ENCODE measurements at regions not wholly inside any gene's neighbourhood (a gene's known extent, or its start where the extent isn't known, plus 50 kb on each side); places are given as distances from the start of the nearest gene placed in this dataset.
A peak's percentile ranks its signal among the peaks of the same experiment; 100 is the strongest.

DNA sequence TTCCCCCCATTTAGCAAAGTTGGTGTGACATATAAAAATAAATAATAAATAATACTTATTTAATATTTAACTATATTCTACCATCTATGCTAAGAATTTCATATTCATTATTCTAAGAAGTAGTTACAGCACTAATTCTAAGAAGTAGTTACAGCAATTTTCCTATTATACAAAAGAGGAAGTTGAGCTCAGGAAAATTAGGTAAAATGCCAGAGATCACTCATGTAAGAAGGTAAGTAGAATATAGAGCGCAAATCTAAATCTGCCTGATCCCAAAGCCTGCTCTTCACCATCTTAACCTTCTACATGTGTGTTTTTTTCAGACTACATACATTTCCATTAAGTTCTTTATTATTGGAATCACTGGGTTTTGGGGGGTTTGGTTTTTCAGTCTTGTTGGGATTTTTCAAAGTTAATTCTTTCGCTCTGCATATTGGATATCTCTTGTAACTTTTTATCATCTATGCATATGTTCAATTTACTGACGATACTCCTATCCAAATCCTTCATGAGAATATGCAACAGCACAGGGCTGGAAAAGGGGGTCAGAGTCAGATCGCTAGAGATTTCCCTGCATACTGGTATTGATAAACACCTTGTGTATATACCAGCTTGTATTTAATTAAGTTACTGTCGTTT, 852.1 kb downstream of the MAT2B start:
- no peak for DNase-seq (ENCODE audit: low read depth)
- TF ChIP-seq, protein P1, sequence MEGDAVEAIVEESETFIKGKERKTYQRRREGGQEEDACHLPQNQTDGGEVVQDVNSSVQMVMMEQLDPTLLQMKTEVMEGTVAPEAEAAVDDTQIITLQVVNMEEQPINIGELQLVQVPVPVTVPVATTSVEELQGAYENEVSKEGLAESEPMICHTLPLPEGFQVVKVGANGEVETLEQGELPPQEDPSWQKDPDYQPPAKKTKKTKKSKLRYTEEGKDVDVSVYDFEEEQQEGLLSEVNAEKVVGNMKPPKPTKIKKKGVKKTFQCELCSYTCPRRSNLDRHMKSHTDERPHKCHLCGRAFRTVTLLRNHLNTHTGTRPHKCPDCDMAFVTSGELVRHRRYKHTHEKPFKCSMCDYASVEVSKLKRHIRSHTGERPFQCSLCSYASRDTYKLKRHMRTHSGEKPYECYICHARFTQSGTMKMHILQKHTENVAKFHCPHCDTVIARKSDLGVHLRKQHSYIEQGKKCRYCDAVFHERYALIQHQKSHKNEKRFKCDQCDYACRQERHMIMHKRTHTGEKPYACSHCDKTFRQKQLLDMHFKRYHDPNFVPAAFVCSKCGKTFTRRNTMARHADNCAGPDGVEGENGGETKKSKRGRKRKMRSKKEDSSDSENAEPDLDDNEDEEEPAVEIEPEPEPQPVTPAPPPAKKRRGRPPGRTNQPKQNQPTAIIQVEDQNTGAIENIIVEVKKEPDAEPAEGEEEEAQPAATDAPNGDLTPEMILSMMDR (conservative IDR thresholded peaks at IDR 0.05; ENCODE audit: low read depth, low read length): no peak
- H3K4me3 ChIP-seq (ENCODE audit: low read length): no peak overlapping the region

DNA sequence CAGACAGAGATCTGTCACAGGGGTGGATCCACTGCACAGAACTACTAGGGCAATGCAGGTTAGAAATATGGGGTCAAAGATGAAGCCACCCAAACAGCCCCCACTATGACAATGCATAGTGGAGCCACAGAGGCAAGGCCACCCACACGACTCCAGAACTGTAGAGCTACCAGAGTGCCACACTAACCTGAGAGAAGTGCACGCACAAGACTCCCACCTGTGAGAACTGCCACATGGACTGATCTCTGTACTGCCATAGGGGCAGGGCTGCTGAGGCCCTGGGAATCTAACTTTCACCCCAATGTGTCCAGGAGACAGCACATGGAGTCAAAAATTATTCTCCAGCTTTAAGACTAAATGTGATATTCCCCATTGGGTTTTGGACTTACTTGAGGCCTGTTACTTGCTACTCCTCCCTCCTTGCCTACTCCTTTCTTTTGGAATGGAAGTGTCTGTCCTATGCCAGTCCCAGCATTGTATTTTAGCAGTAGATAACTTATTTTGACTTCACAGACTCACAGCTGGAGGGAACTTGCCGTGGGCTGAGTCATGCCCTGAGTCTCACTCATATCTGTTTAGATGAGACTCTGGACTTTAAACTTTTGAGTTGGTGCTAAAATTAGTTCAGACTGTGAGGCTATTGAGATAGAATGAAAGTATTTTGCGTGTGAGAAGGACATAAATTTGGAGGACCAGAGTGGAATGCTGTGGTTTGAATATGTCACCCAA, 853.3 kb downstream of the MAT2B start:
- DNase-seq (ENCODE audit: low read depth): no peak
- TF ChIP-seq, protein P1 (conservative IDR thresholded peaks at IDR 0.05; ENCODE audit: low read depth, low read length): no peak
- H3K4me3 ChIP-seq (ENCODE audit: low read length): no peak overlapping the region

DNA sequence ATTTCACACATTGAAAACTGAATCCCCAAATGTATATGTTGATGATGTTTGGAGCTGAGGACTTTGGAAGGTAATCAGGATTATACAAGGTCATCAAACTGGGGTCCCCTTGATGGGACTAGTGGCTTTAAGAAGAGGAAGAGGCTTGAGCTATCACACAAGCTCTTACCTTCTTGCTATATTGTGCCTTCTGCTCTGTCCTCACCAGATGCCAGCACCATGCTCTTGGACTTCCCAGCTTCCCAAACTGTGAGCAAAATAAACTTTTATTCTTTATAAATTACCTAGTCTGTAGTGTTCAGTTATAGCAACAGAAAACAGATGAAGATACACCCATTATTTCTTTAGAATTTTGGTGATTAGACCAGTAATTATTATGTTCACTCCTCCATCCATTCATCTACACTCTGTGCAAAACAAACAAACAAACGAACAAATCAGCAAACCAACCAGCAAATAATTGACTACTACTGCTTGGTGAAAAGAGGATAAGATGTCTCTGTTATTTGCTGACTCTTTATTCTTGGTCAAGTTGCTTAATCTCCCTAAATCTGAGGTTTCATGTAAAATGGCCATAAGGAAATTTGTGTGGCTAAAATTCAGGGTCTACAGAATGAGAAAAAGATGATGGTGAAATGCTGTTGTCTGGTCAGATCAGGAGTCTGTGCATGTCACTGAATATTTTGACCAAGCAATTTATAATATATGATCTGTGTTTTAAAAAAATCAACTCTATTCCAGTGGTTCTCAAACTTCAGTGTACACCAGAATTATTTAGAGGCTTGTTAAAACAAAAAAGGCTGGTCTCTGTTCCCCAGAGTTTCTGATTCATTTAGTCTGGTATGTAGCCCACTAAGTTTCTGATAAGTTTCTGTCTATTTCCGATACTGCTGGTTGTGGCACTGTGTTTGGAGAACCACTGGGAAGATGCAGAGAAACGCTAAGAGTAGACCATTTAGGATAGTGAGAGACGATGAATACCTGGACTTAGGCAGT, 854.1 kb downstream of the MAT2B start:
- no peak for DNase-seq (ENCODE audit: low read depth)
- TF ChIP-seq, protein P1 (conservative IDR thresholded peaks at IDR 0.05; ENCODE audit: low read depth, low read length): no peak
- no peak overlapping the region for H3K4me3 ChIP-seq (ENCODE audit: low read length)

DNA sequence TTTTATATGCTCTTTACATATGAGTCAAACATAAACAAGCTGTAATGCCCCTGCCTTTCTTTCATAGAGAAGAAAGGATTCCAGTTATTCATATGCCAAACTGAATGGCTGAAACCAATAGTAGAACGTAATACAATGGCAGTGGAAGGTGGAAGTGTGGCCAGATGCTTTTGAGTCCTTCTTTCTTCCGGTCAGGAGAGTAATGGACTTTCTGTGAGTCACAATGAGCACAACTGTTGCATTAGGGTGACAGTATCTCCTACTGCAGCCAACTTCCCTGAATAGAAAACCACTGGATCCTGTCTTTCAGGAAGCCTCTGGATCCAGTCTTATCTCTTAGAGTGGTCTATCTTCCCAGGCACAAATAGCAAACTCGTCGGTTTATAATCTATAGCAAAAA, 855.2 kb downstream of the MAT2B start:
- TF ChIP-seq, protein P1 (conservative IDR thresholded peaks at IDR 0.05; ENCODE audit: low read depth, low read length): no peak
- DNase-seq (ENCODE audit: low read depth): no peak
- no peak overlapping the region for H3K4me3 ChIP-seq (ENCODE audit: low read length)

DNA sequence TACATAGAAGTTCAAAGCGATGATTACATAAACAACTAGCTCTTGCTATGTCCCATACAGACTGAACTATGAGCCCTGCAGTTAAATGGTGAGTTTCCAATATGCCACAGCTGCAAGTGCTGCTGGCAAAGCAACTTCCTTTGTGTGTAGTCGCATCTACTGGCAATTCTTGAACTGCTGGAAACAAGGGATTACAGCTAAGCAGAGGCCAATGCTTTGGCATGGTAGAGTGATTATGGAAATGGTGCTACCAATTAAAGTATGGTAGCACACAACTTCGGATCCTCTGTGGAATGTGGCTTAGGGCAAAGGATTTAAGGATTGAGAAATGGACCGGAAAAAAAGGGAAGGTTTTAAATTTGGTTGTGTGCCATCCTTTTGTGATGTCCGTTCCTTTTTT, 856.6 kb downstream of the MAT2B start:
- no peak overlapping the region for H3K4me3 ChIP-seq (ENCODE audit: low read length)
- TF ChIP-seq, protein P1 (conservative IDR thresholded peaks at IDR 0.05; ENCODE audit: low read depth, low read length): no peak
- peak; percentile 72 for DNase-seq (ENCODE audit: low read depth)

DNA sequence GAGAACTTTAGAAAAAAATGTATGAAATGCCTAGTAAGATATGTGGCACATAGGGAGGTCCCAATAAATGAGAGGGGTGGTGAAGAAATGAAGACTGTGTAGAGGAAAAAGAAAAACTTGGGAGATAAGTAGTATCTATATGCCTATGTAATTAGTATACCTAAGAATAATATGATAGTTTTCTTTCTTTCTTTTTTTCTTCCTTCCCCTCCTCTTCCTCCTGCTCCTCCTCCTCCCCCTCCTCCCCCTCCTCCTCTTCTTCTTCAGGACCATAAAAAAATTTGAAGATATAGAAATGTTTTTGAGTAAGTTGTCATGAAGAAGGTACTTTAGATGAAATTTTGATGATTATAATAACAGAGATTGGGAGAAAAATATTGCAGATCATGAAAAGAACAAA, 857.4 kb downstream of the MAT2B start:
- TF ChIP-seq, protein P1 (conservative IDR thresholded peaks at IDR 0.05; ENCODE audit: low read depth, low read length): no peak
- no peak overlapping the region for H3K4me3 ChIP-seq (ENCODE audit: low read length)

More for the DNA sequence above, 857.4 kb downstream of the MAT2B start:
- DNase-seq (ENCODE audit: low read depth): no peak
